PC-3 (cell line): ENCODE measurements at regions not wholly inside any gene's neighbourhood (a gene's known extent, or its start where the extent isn't known, plus 50 kb on each side); places are given as distances from the start of the nearest gene placed in this dataset.
"Not testable (repeated sequence)": the region's sequence is repeated elsewhere in the genome, so short reads cannot be mapped to it uniquely, and the experiment has no call there.

Experiments
- ATAC-seq: fragments of 200-7000 bp; cut with Tn5 transposase; 2 replicates; pipeline ENCODE4 v1.9.1; 2020; ENCODE audit warnings: mild to moderate bottlenecking, moderate library complexity
- BruUV-seq: library from RNA; stranded (reverse); fragments of 400-500 nt; replicated peaks from 2 replicates; lab custom pipeline; 2021; lab: Mats Ljungman, UMichigan
- CTCF ChIA-PET: fragments of 300-600 bp; sonication (Branson Sonifier 250); formaldehyde crosslinking; loops from one replicate; lab custom pipeline; 2022; ENCODE audit warnings: antibody characterized with exemption; lab: Charles Lee
- POLR2A ChIA-PET: fragments of 300-600 bp; sonication (Branson Sonifier 250); formaldehyde crosslinking; loops from one replicate; lab custom pipeline; 2022; ENCODE audit warnings: antibody characterized with exemption; ENCODE audit not compliant: unreplicated experiment; lab: Charles Lee
- DNase-seq: peaks from one replicate; pipeline ENCODE4 v3.0.0-alpha.2; 2015
- H2AFZ ChIP-seq: fragments of 300-600 bp; sonication (generic); 2 replicates; pipeline ENCODE4 v1.6.0; 2016; ENCODE audit warnings: antibody characterized with exemption, low read length
- H3F3A ChIP-seq: fragments of 300-600 bp; sonication (generic); one replicate; pipeline ENCODE4 v1.6.0; 2017; ENCODE audit warnings: antibody characterized with exemption, low read length, control low read depth, mild to moderate bottlenecking; ENCODE audit not compliant: unreplicated experiment
- H3K27ac ChIP-seq: fragments of 300-600 bp; sonication (generic); 2 replicates; pipeline ENCODE4 v1.5.1; 2016; ENCODE audit warnings: mild to moderate bottlenecking, low read length
- H3K27me3 ChIP-seq: fragments of 300-600 bp; sonication (generic); 2 replicates; pipeline ENCODE4 v1.6.1; 2016; ENCODE audit warnings: low read length, mixed read lengths
- H3K36me3 ChIP-seq: fragments of 300-600 bp; sonication (generic); 2 replicates; pipeline ENCODE4 v1.6.1; 2016; ENCODE audit warnings: low read depth, mixed run types, low read length, mixed read lengths
- H3K4me1 ChIP-seq: fragments of 300-600 bp; sonication (generic); 2 replicates; pipeline ENCODE4 v1.5.1; 2016; ENCODE audit warnings: low read length; ENCODE audit not compliant: insufficient read depth
- H3K4me2 ChIP-seq: fragments of 300-600 bp; sonication (generic); 2 replicates; pipeline ENCODE4 v1.6.0; 2016; ENCODE audit warnings: low read length
- H3K4me3 ChIP-seq: fragments of 300-600 bp; sonication (generic); 2 replicates; pipeline ENCODE4 v1.5.1; 2016; ENCODE audit warnings: mild to moderate bottlenecking, low read length, mixed read lengths
- H3K79me2 ChIP-seq: fragments of 300-600 bp; sonication (generic); 2 replicates; pipeline ENCODE4 v1.6.1; 2017; ENCODE audit warnings: low read length, mixed read lengths
- H3K9ac ChIP-seq: fragments of 300-600 bp; sonication (generic); 2 replicates; pipeline ENCODE4 v1.6.0; 2016; ENCODE audit warnings: mild to moderate bottlenecking, low read length
- H3K9me2 ChIP-seq: fragments of 300-600 bp; sonication (generic); replicated peaks from 2 replicates; pipeline ENCODE4 v1.6.1; 2016; ENCODE audit warnings: mixed run types, low read length, mixed read lengths
- H3K9me3 ChIP-seq: fragments of 300-600 bp; sonication (generic); 2 replicates; pipeline ENCODE4 v1.6.1; 2016; ENCODE audit warnings: low read length, mixed read lengths
- H4K20me1 ChIP-seq: fragments of 300-600 bp; sonication (generic); 2 replicates; pipeline ENCODE4 v1.6.1; 2016; ENCODE audit warnings: low read length, mixed read lengths
- CTCF ChIP-seq: fragments of 300-600 bp; sonication (generic); conservative IDR thresholded peaks from 2 replicates; pipeline ENCODE4 v1.5.1; 2017; ENCODE audit warnings: antibody characterized with exemption, low read depth, mild to moderate bottlenecking, low read length
- EZH2 ChIP-seq: fragments of 300-600 bp; sonication (generic); IDR thresholded peaks from one replicate; pipeline ENCODE4 v1.6.1; 2017; ENCODE audit warnings: antibody characterized with exemption, mild to moderate bottlenecking, low read length; ENCODE audit not compliant: unreplicated experiment
- EZH2phosphoT487 ChIP-seq: fragments of 300-600 bp; sonication (generic); IDR thresholded peaks from 2 replicates; pipeline ENCODE4 v1.6.1; 2018; ENCODE audit warnings: mild to moderate bottlenecking, antibody characterized with exemption, low read length, borderline replicate concordance
- intact Hi-C: fragments of 100-400 bp; cut with micrococcal nuclease; formaldehyde crosslinking; loops from 2 replicates; pipeline ENCODE4 v1.9.0; 2023

GRCh38 chr5:98030273-98030672 is 743.2 kb upstream of the RGMB start:
- H3K4me2 ChIP-seq, DNase-seq, H3K79me2 ChIP-seq, H3K27me3 ChIP-seq, H3F3A ChIP-seq, H3K4me1 ChIP-seq, ATAC-seq, H3K9ac ChIP-seq, H3K36me3 ChIP-seq, H3K9me3 ChIP-seq, H2AFZ ChIP-seq, intact Hi-C loops, CTCF ChIA-PET, H3K27ac ChIP-seq, POLR2A ChIA-PET, BruUV-seq, H3K4me3 ChIP-seq, H3K9me2 ChIP-seq, H4K20me1 ChIP-seq: not testable (repeated sequence)
- TF ChIP-seq CTCF: peak; percentile 41; the same call in 1 of the 2 replicates

GRCh38 chr5:98031036-98031435 is 742.4 kb upstream of the RGMB start:
- BruUV-seq, H3K36me3 ChIP-seq, H3K9ac ChIP-seq, H3F3A ChIP-seq, H2AFZ ChIP-seq, POLR2A ChIA-PET, H3K4me3 ChIP-seq, intact Hi-C loops, H3K27me3 ChIP-seq, H3K9me2 ChIP-seq, H3K4me1 ChIP-seq, H3K4me2 ChIP-seq, H3K79me2 ChIP-seq, CTCF ChIA-PET, H4K20me1 ChIP-seq, H3K9me3 ChIP-seq: not testable (repeated sequence)
- peak; percentile 48 for DNase-seq
- peak overlapping the region; percentile 49; the same call in 1 of the 2 replicates for H3K27ac ChIP-seq
- peak; percentile 33; the same call in 1 of the 2 replicates for ATAC-seq

- ChIA-PET CTCF (no interaction called here), POLR2A (no interaction called here)
- H3K4me3 ChIP-seq: no peak overlapping the region
- intact Hi-C loops: no loop called here
- H2AFZ ChIP-seq: no peak overlapping the region
- TF ChIP-seq CTCF (no peak), EZH2phosphoT487 (no peak), EZH2 (no peak)
- H3K4me2 ChIP-seq: no peak overlapping the region
- no peaks in the 10 kb centered on the region for H3K36me3 ChIP-seq
- H3K9ac ChIP-seq: no peak overlapping the region
- peak; percentile 14 for DNase-seq
- H4K20me1 ChIP-seq: no peaks in the 10 kb centered on the region
- H3F3A ChIP-seq: no peaks in the 10 kb centered on the region
- no peaks in the 10 kb centered on the region for H3K9me3 ChIP-seq
- H3K27ac ChIP-seq: peak overlapping the region; percentile 49
- peaks cover 4% of the 10 kb centered on the region; the same call in 1 of the 2 replicates for H3K4me1 ChIP-seq
- BruUV-seq: no TSS peak
- no peaks in the 10 kb centered on the region for H3K79me2 ChIP-seq
- no peaks in the 10 kb centered on the region for H3K27me3 ChIP-seq
- ATAC-seq: peak; percentile 14; the same call in 1 of the 2 replicates
- no peaks in the 10 kb centered on the region for H3K9me2 ChIP-seq
These were observed 742.0 kb upstream of the RGMB start for GRCh38 chr5:98031496-98031895.
